ENCODE measurements at regions not wholly inside any gene's neighbourhood (a gene's known extent, or its start where the extent isn't known, plus 50 kb on each side); places are given as distances from the start of the nearest gene placed in this dataset.

GRCh38 chr1:97989094-97989680 is 68.4 kb upstream of the DPYD start:
- intact Hi-C loops (cut with DNase I) = no loop called here
- DNase-seq = no peak
- ATAC-seq = no peak

- intact Hi-C loops (cut with DNase I) = no loop called here
- ATAC-seq (no peak), DNase-seq (no peak)
Measured at GRCh38 chr1:97986041-97987005, 65.5 kb upstream of the DPYD start.

GRCh38 chr1:97983126-97983525 is 62.3 kb upstream of the DPYD start:
- DNase-seq = no peak
- no peak for ATAC-seq
- intact Hi-C loops (cut with DNase I) = no loop called here

- ATAC-seq (no peak), DNase-seq (no peak)
- intact Hi-C loops (cut with DNase I) = no loop called here
Measured at GRCh38 chr1:97980530-97980929, 59.7 kb upstream of the DPYD start.

- no peak for ATAC-seq
- no peak for DNase-seq
- intact Hi-C loops (cut with DNase I) = no loop called here
Measured at GRCh38 chr1:97976801-97977200, 56.0 kb upstream of the DPYD start.

Small RNA genes lying in the stretch of these regions (microRNA-seq; reads per million reads assigned to microRNA genes)
- gene MIR2682 = 0 to 0.20 reads per million in 2 donors
